Right lobe of liver (tissue), 6 donors: ENCODE measurements at regions not wholly inside any gene's neighbourhood (a gene's known extent, or its start where the extent isn't known, plus 50 kb on each side); places are given as distances from the start of the nearest gene placed in this dataset.

Source experiments
- ATAC-seq, 4 donors: fragments of 200-7000 bp; cut with Tn5 transposase; one replicate each; pipeline ENCODE4 v1.9.1; 2020; ENCODE audit warnings: mild to moderate bottlenecking in 4 of 4, moderate library complexity in 4 of 4
- DNase-seq, 3 donors: peaks; one replicate each; pipeline ENCODE4 v3.0.0-alpha.2; 2020
- H3K27ac ChIP-seq, 3 donors: fragments of 200-600 bp; one replicate each; pipeline ENCODE4 v1.8.0; 2022
- H3K27me3 ChIP-seq, 2 donors: fragments of 200-600 bp; one replicate each; pipeline ENCODE4 v1.8.0; 2022
- H3K36me3 ChIP-seq, 4 donors: fragments of 200-600 bp; sonication (generic) in 1 of 4; one replicate each; pipeline versions ENCODE4 v1.5.1 to v1.8.0; 2017 to 2022; ENCODE audit warnings: control low read depth in 1 of 4
- H3K4me1 ChIP-seq, 4 donors: fragments of 200-600 bp; sonication (generic) in 1 of 4; one replicate each; pipeline versions ENCODE4 v1.5.1 to v1.8.0; 2017 to 2022; ENCODE audit warnings: control low read depth in 1 of 4
- H3K4me3 ChIP-seq, 3 donors: fragments of 200-600 bp; one replicate each; pipeline ENCODE4 v1.8.0; 2022
- H3K9me3 ChIP-seq, 4 donors: fragments of 200-600 bp; sonication (generic) in 1 of 4; one replicate each; pipeline versions ENCODE4 v1.5.1 to v1.8.0; 2017 to 2022; ENCODE audit warnings: control low read depth in 1 of 4
- POLR2A ChIP-seq: fragments of 450-650 bp; IDR thresholded peaks from one replicate; pipeline ENCODE4 v1.6.1; 2017; ENCODE audit warnings: antibody characterized with exemption, mild to moderate bottlenecking
- WGBS: methylation state at CpG from one replicate; pipeline ENCODE4 v1.1.6; 2018; ENCODE audit warnings: low coverage, low lambda C conversion rate; ENCODE audit not compliant: insufficient coverage; ENCODE audit errors: missing lambda C conversion rate; 5-methylcytosine and 5-hydroxymethylcytosine counted together
- intact Hi-C, 2 donors: fragments of 100-400 bp; cut with DNase I; formaldehyde crosslinking; loops; one replicate each; pipeline versions ENCODE4 v1.11.2 to v1.14.1; 2022
- TF ChIP-seq, protein P1 (sequence below), 4 donors: fragments of 200-600 bp in 3 of 4; fragments of 450-650 bp in 1 of 4; IDR thresholded peaks; one replicate each; pipeline versions ENCODE4 v1.5.1 to v1.8.0; 2016 to 2022; ENCODE audit warnings: antibody characterized with exemption in 4 of 4, mild to moderate bottlenecking in 2 of 4
- donor health status: DM: no; HTN: yes; CAD: no.
- donor health status: DM: no; HTN: no; CAD: no.
- donor health status: DM: no; HTN: no; CAD: no.
- donor health status: DM: no; HTN: yes; CAD: no.
- donor health status: DM: no; HTN: yes; CAD: no.

GRCh38 chr2:150782613-150783012 is 295.1 kb upstream of the RND3 start:
- 84% methylated on average over 3 of the region's 3 CpGs for WGBS
- TF ChIP-seq, protein P1, sequence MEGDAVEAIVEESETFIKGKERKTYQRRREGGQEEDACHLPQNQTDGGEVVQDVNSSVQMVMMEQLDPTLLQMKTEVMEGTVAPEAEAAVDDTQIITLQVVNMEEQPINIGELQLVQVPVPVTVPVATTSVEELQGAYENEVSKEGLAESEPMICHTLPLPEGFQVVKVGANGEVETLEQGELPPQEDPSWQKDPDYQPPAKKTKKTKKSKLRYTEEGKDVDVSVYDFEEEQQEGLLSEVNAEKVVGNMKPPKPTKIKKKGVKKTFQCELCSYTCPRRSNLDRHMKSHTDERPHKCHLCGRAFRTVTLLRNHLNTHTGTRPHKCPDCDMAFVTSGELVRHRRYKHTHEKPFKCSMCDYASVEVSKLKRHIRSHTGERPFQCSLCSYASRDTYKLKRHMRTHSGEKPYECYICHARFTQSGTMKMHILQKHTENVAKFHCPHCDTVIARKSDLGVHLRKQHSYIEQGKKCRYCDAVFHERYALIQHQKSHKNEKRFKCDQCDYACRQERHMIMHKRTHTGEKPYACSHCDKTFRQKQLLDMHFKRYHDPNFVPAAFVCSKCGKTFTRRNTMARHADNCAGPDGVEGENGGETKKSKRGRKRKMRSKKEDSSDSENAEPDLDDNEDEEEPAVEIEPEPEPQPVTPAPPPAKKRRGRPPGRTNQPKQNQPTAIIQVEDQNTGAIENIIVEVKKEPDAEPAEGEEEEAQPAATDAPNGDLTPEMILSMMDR (IDR thresholded peaks at IDR 0.05): no peak
- H3K27ac ChIP-seq: no peak overlapping the region
- no peak for ATAC-seq
- DNase-seq: no peak
- H3K4me1 ChIP-seq: no peaks in the 10 kb centered on the region
- H3K4me3 ChIP-seq: no peak overlapping the region
- no peaks in the 10 kb centered on the region for H3K27me3 ChIP-seq
- intact Hi-C loops: no loop called here
- H3K36me3 ChIP-seq: no peaks in the 10 kb centered on the region
- no peaks in the 10 kb centered on the region for H3K9me3 ChIP-seq

GRCh38 chr2:150781142-150781541 is 293.7 kb upstream of the RND3 start:
- H3K36me3 ChIP-seq: no peaks in the 10 kb centered on the region
- no peak overlapping the region for H3K4me3 ChIP-seq
- H3K27ac ChIP-seq: no peak overlapping the region
- no peak for DNase-seq
- H3K4me1 ChIP-seq: no peaks in the 10 kb centered on the region
- WGBS: 83% methylated on average over 7 of the region's 7 CpGs
- H3K9me3 ChIP-seq: no peaks in the 10 kb centered on the region
- H3K27me3 ChIP-seq: no peaks in the 10 kb centered on the region
- intact Hi-C loops: no loop called here
- TF ChIP-seq POLR2A: no peak
- TF ChIP-seq, protein P1 (IDR thresholded peaks at IDR 0.05): no peak
- no peak for ATAC-seq

GRCh38 chr2:150778828-150779227 is 291.4 kb upstream of the RND3 start:
- ATAC-seq (peak; percentile 58 to 85 (median 61)), DNase-seq (no peak)
- intact Hi-C loops: no loop called here
- no peak for TF ChIP-seq POLR2A
- TF ChIP-seq, protein P1 (IDR thresholded peaks at IDR 0.05): no peak
- Histone ChIP-seq H3K4me1 (no peaks in the 10 kb centered on the region), H3K4me3 (no peak overlapping the region), H3K27ac (no peak overlapping the region), H3K9me3 (no peaks in the 10 kb centered on the region), H3K36me3 (no peaks in the 10 kb centered on the region), H3K27me3 (no peaks in the 10 kb centered on the region)
- 25% methylated on average over 1 of the region's 1 CpG for WGBS

GRCh38 chr2:150769421-150769820 is 282.0 kb upstream of the RND3 start:
- no peak for TF ChIP-seq POLR2A
- TF ChIP-seq, protein P1 (IDR thresholded peaks at IDR 0.05): no peak
- no peaks in the 10 kb centered on the region for H3K27me3 ChIP-seq
- no peak overlapping the region for H3K27ac ChIP-seq
- H3K4me1 ChIP-seq: no peaks in the 10 kb centered on the region
- intact Hi-C loops: no loop called here
- no peak overlapping the region for H3K4me3 ChIP-seq
- H3K36me3 ChIP-seq: no peaks in the 10 kb centered on the region
- ATAC-seq (no peak), DNase-seq (no peak)
- 83% methylated on average over 1 of the region's 1 CpG for WGBS
- H3K9me3 ChIP-seq: no peaks in the 10 kb centered on the region
